Fibroblast of skin of right biceps (primary cell): ENCODE measurements at regions not wholly inside any gene's neighbourhood (a gene's known extent, or its start where the extent isn't known, plus 50 kb on each side); places are given as distances from the start of the nearest gene placed in this dataset.
"Not testable (repeated sequence)": the region's sequence is repeated elsewhere in the genome, so short reads cannot be mapped to it uniquely, and the experiment has no call there.

ENCODE experiments used
- DNase-seq: peaks from one replicate; pipeline ENCODE4 v3.0.0-alpha.2; 2013

DNA sequence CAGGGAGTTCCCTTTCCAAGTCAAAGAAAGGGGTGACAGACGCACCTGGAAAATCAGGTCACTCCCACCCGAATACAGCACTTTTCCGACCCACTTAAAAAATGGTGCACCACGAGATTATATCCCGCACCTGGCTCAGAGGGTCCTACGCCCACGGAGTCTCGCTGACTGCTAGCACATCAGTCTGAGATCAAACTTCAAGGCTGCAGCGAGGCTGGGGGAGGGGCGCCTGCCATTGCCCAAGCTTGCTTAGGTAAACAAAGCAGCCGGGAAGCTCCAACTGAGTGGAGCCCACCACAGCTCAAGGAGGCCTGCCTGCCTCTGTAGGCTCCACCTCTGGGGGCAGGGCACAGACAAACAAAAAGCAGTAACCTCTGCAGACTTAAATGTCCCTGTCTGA is 277.8 kb upstream of the ARHGAP42 start:
- DNase-seq: not testable (repeated sequence)

DNA sequence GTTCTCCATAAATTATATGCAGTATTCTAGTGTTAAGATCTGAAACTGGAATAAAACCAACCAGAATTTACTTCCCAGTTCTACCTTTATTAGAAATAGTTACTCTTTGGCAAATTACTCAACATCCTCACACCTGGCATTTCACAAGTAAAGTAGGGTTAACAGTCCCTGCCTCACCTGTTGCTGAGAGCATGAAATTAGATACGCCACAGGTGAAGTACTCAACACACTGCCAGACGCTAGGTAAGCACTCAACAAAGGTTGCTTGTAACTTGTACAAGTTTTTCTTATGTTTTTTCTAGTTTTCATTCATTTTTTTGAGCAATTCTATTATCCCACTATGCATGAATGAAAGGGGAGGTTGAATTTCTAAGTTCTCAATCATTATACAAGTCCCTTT is 267.6 kb upstream of the ARHGAP42 start:
- no peak for DNase-seq

GRCh38 chr11:100434821-100435641 is 252.1 kb upstream of the ARHGAP42 start:
- DNase-seq: no peak

- no peak for DNase-seq
Measured at GRCh38 chr11:100438376-100438775, 248.7 kb upstream of the ARHGAP42 start.

- no peak for DNase-seq
Measured at GRCh38 chr11:100441086-100441485, 246.0 kb upstream of the ARHGAP42 start.

DNA sequence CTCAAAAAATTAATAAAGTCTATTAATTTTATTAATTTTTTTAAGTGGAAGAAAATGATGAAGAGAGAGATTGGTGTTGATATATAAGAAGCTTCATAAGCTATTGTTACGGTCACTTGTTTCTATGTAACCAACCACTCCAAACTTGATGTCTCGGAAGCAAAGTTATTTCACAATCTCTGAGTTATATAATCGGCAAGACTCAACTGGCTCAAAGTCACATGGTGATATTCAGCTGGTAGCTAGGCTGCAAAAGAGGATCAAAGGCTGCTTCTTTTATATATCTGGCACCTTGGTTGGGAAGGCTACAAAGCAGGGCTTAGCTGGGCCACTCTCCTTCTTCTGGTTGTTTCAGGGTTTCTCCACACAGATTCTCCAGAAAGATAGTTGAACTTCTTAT is 245.1 kb upstream of the ARHGAP42 start:
- no peak for DNase-seq

DNA sequence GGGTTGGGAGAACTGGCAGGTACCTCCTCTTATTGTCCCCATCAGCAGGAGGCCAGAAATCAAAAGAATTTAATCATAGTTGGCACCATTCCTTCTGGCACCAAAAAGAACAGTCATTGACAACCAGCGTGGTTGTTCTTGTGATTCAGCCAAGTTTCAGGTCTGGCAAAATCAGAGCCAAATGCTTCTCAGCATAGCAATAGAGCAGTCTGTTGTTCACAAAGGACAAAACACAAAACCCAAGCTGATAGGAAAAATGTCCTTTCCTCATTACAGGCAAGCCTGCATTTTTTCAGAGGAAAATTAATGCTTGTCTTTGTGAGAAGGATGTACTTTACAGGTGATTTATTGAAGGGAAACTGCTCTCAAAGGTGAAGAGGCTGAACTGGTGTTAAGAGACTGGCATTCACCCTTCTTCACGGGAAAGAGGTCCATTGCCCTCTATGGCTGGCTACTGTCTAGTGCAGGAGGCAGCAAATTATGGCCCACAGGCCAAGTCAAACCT is 241.8 kb upstream of the ARHGAP42 start:
- DNase-seq: no peak

- DNase-seq: not testable (repeated sequence)
Measured at GRCh38 chr11:100451801-100452460, 235.2 kb upstream of the ARHGAP42 start.

GRCh38 chr11:100459811-100460210 is 227.3 kb upstream of the ARHGAP42 start:
- DNase-seq: no peak

- DNase-seq: no peak
Measured at GRCh38 chr11:100460426-100460825, 226.7 kb upstream of the ARHGAP42 start.

DNA sequence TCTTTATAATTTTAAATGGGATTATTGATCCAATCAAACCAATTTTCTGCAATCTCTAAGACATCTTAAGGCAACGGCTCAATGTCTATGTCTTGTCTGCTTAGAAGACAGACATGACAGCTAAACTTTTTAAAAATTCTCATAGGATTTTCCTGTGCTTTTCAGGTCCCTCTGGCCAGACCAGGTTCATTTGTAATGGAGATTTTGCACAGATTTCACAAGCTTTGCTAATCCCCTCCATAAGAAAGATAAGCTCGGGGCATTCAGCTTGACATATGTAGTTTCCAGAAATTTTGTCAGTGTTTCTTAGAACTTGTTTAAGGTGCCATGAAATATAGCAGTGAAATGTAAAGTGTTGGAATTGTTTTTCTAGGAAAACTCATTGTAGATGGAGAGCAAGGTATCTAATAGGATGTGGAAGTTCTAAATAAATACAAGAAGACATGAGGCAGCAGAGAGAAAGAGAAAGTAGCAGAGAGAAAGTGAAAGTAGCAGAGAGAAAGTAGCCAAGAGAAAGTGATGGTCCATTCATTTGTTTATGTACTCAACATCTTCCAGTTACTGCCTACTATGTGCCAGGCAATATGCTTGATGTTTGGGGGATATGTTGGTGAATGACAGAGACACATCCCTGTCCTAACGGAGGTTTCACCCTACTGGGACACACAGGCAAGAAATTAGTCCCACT is 219.1 kb upstream of the ARHGAP42 start:
- no peak for DNase-seq

- no peak for DNase-seq
Measured at GRCh38 chr11:100469835-100470234, 217.3 kb upstream of the ARHGAP42 start.

DNA sequence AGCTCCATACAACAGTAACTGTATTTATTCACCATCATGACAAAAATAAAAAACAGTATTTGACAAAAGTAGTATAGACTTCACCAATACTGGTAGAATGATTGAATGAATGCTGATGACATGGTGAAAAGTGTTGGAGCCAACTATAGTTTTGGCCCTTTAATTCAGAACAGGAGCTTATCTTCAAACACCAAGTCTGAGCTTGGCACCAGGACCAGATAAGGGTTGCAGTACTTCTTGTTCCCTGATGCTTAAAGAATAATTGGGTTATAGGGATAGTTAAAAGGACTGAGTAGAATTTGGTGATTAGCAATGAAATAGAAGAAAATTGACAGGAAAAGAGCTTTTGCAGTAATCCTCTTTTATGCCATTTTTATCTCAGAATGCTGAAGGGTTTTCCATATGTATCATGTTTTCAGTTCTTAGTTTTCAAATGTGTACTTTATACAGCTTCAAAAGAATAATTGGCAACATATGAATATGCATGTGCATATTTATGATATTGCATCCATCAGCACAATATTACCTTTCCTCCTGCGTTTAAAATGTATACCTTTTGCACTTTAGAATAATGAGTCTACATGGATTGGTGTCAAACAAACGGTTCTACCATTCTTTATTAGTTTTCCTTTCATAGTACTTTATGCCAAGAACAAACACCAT is 214.2 kb upstream of the ARHGAP42 start:
- no peak for DNase-seq

- no peak for DNase-seq
Measured at GRCh38 chr11:100473390-100473740, 213.7 kb upstream of the ARHGAP42 start.

DNA sequence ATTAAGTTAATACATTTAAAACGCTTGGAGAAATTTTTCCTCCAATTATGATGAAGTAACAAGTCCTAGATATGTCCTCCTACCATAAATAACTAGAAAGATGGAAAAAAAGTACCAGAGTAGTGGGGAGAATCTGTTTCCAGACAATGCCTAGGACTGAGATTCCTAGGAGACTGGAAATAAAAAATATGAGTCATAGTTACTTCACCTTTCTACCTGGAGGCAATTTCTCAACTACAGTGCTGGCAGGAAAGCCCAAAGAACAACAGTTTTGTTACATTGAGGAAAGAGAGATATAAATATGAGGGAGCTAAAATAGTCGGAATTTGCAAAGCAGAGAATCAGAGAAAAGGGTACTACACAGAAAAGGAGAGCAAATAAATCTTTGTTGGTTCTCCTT is 202.1 kb upstream of the ARHGAP42 start:
- DNase-seq: no peak

DNA sequence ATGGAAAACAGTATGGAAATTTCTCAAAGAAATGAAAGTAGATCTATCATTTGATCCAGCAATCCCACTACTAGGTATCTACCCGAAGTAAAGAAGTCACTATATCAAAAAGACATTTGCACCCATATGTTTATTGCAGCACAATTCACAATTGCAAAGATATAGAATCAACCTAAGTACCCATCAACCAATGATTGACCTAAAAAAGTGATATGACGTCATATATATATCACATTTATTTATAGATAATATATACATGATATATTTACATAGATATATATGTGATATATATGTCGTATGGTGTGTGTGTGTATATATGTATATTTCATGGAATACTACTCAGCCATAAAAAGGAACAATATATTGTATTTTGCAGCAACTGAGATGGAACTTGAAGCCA is 188.3 kb upstream of the ARHGAP42 start:
- DNase-seq: no peak

DNA sequence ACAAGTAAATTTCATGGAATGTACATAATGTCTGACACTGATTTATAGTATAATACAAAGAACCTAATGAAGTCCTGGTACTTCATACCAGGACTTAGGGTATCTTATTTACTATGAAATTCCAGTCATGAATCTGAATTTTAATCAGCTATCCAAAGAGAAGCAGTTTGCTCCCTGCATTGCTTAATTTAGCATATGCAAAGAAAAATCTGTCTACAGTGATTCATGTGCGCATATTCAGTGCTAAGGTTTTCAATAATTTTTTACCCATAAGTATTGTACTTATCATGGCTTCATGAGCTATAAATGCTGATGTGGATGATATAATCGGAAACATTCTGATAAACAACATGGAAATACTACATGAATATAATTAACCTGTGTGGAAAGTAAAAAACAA is 185.6 kb upstream of the ARHGAP42 start:
- DNase-seq: no peak

DNA sequence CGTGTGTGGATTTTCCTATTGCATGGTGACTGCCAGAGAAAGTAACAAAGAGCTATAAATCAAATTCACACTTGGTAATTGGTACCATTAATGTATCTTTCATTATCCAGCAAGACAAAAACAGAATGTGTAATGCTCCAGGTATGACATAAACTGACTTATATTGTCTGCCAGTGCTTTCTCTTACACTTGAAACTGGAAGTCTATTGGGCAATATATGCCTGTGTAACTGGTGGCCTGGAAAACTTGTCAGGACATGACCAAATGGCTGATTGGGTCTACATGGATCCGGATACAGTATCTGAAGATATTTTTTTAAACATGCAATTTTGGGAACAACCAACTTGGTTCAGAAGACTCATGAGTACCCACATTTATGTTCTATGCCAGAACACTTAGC is 174.6 kb upstream of the ARHGAP42 start:
- no peak for DNase-seq

DNA sequence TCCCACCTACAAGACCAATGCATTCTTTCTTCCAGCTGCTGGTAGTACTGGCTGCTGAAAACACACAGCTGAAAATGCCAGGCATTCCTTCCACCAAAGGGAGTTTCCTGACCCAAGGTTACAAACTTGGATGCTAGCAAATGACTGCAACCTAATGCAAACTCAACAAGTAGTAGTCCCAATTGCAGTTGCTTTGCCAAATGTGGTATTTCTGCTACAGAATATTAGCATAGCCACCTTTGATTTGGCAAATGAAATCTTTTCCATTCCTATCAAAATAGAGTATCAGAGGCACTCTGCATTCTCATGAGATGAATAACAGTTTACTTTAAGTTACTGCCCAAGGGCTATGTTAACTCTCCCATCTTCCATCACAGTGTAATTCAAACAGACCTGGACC is 172.0 kb upstream of the ARHGAP42 start:
- no peak for DNase-seq

DNA sequence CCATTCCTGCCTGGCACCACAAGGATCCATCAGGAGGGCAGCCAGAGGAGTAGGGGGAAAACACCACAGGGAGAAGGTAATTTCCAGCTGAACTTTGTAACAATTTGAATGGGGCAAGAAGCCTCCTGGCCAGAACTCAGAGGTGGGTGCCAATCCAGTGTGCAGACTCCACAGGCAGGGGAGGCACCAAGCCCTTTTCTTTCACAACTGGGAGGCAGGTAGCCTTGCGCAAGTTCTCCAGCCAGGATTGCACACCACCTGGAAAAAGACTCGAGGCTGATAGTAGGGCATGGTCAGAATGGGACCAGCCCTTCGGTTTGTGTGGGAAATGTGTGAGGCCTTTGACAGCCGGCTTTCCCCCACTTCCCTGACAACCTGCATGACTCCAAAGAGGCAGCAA is 161.9 kb upstream of the ARHGAP42 start:
- no peak for DNase-seq

GRCh38 chr11:100525635-100526034 is 161.5 kb upstream of the ARHGAP42 start:
- no peak for DNase-seq

DNA sequence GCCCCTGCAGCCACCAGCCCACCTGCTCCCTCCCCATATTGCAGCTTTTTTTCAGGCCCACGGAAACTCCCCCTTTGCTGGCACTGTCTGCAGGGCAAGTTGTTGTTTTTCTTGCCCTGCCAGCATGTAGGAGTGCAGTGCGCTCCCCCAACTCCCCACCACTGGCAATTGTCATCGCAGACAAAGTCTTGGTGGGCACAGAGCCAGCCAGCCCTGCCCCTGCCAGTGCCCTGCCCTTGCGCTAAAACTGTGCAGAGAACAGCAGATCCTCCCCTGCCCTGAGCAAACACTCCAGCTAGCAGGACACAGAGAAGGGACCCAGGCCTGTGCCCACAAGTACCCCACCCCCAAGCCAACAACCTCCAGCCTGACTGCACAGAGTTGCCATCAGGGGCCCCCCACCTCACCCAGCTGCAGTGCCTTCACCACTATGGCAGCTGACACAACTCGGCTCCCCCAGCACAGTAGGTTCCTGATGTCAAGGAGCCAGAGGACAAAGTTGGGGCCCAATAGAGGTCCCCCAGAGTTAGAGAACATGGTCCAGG is 158.1 kb upstream of the ARHGAP42 start:
- no peak for DNase-seq

DNA sequence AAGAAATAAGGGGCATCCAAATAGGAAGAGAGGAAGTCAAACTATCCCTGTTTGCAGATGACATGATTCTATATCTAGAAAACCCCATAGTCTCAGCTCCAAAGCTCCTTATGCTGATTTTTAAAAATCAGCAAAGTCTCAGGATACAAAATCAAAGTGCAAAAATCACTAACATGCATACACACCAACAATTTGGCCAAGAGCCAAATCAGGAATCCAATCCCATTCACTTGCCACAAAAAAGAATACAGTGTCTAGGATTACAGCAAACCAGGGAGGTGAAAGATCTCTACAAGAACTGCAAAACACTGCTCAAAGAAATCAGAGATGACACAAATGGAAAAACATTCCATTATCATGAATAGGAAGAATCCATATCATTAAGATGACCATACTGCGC is 155.8 kb upstream of the ARHGAP42 start:
- DNase-seq: not testable (repeated sequence)
